Brain pericyte (primary cell): ENCODE measurements at regions not wholly inside any gene's neighbourhood (a gene's known extent, or its start where the extent isn't known, plus 50 kb on each side); places are given as distances from the start of the nearest gene placed in this dataset.

ENCODE experiments used
- DNase-seq: peaks from one replicate; pipeline ENCODE4 v3.0.0-alpha.2; 2012; ENCODE audit warnings: low read depth, low spot score

DNA sequence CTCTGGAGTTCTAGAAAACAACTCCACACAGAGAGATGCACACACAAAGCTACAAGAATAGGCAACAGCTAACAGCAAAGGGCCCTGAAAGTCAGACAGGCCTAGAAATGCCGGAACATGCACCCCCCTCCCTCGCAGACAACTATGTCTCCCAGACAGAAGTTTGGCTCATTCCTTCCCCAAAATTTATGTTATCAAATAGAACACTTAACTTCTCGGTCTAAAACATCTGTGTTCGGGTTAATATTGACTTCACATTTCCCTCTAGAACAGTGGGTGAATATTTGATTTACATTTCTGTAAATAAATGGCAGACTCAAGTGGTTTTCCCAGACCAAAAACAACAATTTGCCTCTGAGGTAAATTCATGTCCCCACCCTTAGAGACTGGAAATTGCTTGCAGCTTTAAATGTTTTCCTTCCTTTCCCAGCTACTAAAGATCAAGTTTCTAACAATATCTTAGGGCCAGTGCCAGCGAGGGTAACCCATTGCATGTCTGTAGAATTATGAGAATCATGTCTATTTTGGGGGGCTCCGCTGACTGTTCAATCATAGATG is 92.5 kb upstream of the INHBA start:
- DNase-seq, result no peak

GRCh38 chr7:41793556-41793955 is 90.7 kb upstream of the INHBA start:
- no peak for DNase-seq

DNA sequence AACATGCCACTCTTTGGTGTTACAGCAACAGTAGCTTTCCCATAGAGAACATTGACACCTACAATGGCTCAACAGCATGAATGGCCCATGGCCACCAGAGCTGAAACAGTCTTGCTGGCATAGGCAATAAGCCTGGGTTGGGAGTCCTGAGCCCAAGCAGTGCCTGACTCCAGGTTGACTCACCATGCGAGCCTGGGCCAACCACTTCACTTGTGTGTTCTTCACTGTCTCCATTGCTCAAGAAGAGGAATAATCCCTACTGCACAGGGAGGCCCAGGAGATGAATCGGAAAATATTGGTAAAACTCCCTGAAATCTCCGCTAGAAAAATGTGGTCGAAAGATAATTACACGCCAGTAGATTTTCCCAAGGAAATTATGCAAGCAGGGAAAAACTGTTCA is 89.2 kb upstream of the INHBA start:
- DNase-seq, result no peak

GRCh38 chr7:41788556-41788955 is 85.7 kb upstream of the INHBA start:
- DNase-seq, result no peak

DNA sequence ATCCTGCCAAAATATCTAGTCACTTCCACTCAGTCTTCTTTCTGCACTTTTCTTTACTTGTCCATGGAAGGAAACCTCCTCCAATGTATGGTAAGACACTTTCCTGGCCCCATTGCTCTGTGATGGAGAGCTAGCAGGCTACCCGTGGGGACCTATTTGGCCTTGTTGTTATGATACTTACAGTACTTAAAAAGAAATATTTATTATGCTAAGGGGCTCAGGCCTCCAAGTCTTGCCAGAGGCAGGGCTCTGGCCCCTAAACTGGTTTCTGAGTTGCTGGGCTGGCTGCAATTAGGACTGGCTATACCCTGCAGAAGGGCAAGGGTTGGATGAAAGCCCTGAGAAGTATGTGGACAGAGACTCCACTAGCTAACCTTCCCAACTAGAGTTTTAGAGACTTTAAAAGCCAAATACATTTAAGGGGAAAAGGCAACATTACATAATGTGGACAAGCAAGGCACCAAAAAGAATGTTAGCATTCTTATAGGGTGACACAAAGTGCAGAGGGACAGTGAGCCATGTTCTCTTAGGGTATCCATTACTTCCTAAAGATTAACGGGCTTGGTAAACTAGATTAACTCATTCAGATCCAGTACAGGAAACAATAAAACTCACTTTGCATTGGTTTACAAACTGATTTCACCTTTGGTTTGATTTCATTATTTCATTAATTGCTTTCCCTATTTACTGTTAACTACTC is 84.9 kb upstream of the INHBA start:
- DNase-seq, result no peak

GRCh38 chr7:41786944-41787343 is 84.1 kb upstream of the INHBA start:
- DNase-seq, result no peak

DNA sequence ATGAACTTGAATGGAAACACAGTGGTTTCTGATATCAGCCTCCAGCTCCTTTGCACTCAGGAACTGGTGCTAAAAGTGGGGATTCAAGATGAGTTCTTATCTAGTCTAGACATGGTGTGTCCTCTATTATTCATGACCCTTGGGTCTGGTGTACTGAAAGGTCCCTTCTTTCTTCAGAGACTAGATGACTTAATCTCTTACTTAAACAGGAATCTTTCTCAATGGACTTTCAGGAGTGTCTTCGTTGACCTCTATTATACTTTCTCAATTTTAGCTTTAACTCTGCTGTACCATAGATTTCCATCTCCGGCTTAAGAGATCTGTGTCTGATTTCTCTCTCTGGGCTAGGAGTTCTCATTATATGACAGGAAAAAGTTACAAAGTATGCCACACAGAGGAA is 83.5 kb upstream of the INHBA start:
- no peak for DNase-seq

- no peak for DNase-seq
These were observed 83.0 kb upstream of the INHBA start for GRCh38 chr7:41785840-41786239.

- DNase-seq, result no peak
These were observed 82.4 kb upstream of the INHBA start for GRCh38 chr7:41785265-41785664.

GRCh38 chr7:41779918-41780317 is 77.0 kb upstream of the INHBA start:
- DNase-seq, result no peak

DNA sequence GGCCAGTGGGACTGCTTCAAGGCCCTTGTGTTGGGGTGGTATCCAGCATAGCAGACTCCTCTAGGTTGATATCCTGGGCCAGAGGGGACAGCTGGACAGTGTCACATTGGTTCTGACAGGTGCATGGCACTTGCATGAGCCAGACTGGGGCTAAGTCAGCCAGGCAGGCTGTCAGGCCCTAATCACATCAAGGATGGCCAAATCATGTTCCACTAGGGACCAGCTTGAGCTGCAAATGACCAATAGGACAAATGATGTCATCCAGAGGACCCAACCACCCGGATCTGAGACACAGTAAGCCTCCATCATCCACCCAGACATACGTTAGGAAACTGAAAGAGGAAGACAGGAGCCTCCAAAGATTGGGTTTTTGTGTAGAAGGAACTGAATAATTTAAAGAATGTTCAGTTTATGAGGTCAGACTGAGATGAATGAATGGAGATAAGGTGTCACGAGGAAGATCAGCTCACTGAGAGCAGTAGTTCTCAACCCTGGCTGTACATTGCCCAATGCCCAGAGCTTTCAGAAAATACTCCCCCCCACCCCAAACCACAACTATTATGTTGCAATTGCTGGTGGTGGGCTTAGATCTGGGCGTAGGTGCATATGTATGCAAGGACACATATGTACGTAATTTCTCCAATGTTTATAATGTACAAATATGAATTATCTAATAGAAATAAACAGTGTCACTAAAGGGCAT is 75.2 kb upstream of the INHBA start:
- no peak for DNase-seq

DNA sequence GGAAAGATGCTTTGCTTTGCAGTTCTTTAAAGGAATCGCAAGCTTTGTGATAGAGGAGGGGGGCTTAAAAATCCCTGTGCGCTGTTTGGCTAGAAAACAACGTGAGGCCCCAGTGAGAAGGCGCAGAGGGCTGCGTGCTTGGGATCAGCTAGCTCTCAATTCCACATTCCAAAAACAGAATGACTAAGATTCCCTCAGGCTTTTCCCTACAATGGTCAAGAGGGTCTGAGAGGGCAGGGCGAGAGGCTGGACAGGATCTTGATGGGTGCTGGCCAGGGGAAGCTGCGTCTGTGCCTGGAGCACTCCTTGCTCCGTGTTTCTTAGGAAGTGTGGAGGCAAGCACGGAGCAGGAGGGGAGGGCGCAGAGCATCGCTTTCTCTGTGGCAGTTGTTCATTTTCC is 72.1 kb upstream of the INHBA start:
- no peak for DNase-seq

GRCh38 chr7:41773756-41774155 is 70.9 kb upstream of the INHBA start:
- no peak for DNase-seq

GRCh38 chr7:41771717-41772116 is 68.8 kb upstream of the INHBA start:
- no peak for DNase-seq

DNA sequence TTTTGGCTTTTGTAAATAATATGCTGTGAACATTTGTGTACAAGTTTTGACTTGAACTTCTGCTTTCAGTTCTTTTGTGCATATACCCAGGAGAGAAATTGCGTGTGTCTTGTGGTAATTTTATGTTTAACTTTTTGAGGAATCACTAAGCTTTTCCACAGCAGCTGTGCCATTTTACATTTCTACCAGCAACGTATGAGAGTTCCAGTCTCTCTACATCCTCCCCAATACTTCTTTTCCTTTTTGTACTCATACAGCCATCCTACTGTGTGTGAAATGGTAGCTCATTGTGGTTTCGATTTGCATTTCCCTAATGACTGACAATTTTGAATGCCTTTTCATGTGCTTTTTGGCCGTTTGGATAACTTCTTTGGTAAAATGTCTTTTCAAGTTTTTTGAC is 66.3 kb upstream of the INHBA start:
- DNase-seq, result no peak

DNA sequence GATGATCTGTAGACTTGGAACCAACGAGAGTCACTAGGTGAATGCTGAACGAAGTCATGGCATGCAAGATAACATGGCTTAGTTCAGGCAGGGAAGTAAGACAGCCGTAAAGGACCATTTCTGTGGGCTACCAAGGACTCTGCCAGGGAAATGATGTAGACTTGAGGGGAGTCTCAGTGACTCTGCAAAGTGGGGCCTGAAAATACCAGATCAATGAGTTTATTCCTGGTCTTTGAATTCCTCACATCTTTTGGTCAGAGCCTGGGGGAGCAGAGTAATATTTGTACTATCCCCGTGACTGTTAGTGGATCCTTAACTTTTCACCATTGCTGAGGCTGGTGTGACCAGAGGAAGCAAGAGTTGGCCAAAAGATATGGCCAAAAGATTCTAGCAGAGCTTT is 60.7 kb upstream of the INHBA start:
- DNase-seq, result no peak

DNA sequence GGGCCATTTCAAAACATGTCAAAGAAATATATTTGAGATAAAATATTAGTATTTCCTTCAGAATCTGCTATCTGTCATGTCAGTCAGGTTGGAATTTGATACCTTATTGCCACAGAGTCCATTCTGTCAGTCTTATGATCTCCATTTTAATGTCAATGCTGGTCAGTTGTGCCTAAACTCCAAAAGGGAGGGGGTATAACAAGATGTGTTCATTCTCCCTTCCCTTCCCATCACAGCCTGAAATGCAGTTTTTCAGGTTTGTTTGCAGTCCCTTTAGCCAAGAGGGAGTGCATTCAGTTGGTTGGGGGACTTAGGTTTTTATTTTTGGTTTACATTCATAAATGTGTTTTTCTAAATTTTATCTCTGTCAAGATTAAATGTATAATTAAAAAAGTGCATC is 59.8 kb upstream of the INHBA start:
- no peak for DNase-seq

- DNase-seq, result no peak
These were observed 57.4 kb upstream of the INHBA start for GRCh38 chr7:41760293-41760692.

GRCh38 chr7:41758321-41758720 is 55.4 kb upstream of the INHBA start:
- no peak for DNase-seq

DNA sequence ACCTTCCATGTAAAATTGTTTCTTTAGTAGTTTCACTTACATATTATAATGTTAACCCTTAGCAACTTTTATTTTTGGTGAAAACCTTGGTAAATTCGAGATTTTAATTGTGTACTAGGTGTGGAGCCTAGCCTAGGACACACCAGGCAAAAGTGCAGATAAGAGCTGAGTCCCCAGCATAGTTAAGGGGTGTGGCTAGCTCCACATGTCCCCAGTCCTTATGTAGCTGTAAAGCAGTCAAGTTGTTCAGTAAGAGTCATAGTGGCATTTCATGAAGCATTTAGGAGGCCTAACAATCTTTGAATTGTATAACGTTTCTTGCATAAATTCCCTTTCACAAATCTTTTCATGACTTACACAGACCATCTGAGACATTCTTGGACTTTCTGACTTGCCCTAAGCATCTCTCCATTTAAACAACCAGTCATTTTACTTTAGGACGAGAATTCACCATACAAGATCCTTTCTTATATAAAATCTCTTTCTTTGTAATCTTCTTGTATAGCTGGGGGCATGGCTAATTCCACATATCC is 53.8 kb upstream of the INHBA start:
- no peak for DNase-seq

- no peak for DNase-seq
These were observed 52.2 kb upstream of the INHBA start for GRCh38 chr7:41755096-41755495.

GRCh38 chr7:41754046-41754445 is 51.2 kb upstream of the INHBA start:
- DNase-seq, result no peak
